Bronchial epithelial cell (primary cell): ENCODE measurements at regions not wholly inside any gene's neighbourhood (a gene's known extent, or its start where the extent isn't known, plus 50 kb on each side); places are given as distances from the start of the nearest gene placed in this dataset.

Source experiments
- DNase-seq: peaks from one replicate; pipeline ENCODE4 v3.0.0-alpha.2; 2010; ENCODE audit warnings: low read depth
- FAIRE-seq: peaks from 2 replicates; lab custom pipeline; 2011; peaks lifted over from hg19 to GRCh38; lab: Jason Lieb, UNC
- H3K27me3 ChIP-seq: 2 replicates; pipeline ENCODE4 v1.5.1; 2011; ENCODE audit warnings: low read length; ENCODE audit not compliant: control insufficient read depth, insufficient read depth
- H3K36me3 ChIP-seq: 2 replicates; pipeline ENCODE4 v1.5.1; 2011; ENCODE audit warnings: low read length; ENCODE audit not compliant: control insufficient read depth, insufficient read depth
- H3K4me3 ChIP-seq: 2 replicates; pipeline ENCODE4 v1.5.1; 2011; ENCODE audit warnings: mild to moderate bottlenecking, low read depth, low read length, control low read depth
- TF ChIP-seq, protein P1 (sequence below): IDR thresholded peaks from 2 replicates; pipeline ENCODE4 v1.5.1; 2011; ENCODE audit warnings: mild to moderate bottlenecking, moderate library complexity, low read length, control low read depth, inconsistent platforms; ENCODE audit not compliant: insufficient read depth, severe bottlenecking

DNA sequence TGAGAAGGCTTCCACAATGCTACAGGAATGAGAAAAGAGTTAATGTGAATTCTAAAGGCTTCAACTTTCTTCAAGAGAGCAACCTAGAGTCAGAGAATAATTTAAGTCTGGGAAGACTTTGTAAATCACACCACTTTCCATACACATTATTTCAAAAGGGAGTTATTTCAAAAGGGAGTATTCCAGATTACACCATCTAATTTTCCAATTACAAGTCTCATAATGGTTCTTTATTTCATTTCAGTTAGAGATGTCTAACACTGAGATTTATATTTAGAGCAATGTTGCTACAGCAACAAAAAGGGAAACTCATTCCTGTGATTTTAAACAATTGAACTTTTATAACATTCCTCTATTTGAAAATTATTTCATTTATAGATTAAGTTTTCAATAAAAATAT lies 98.8 kb upstream of the DST start:
- no peak for FAIRE-seq
- Histone ChIP-seq H3K36me3 (no peaks in the 10 kb centered on the region), H3K27me3 (no peaks in the 10 kb centered on the region), H3K4me3 (no peak overlapping the region)
- no peak for DNase-seq
- TF ChIP-seq, protein P1, sequence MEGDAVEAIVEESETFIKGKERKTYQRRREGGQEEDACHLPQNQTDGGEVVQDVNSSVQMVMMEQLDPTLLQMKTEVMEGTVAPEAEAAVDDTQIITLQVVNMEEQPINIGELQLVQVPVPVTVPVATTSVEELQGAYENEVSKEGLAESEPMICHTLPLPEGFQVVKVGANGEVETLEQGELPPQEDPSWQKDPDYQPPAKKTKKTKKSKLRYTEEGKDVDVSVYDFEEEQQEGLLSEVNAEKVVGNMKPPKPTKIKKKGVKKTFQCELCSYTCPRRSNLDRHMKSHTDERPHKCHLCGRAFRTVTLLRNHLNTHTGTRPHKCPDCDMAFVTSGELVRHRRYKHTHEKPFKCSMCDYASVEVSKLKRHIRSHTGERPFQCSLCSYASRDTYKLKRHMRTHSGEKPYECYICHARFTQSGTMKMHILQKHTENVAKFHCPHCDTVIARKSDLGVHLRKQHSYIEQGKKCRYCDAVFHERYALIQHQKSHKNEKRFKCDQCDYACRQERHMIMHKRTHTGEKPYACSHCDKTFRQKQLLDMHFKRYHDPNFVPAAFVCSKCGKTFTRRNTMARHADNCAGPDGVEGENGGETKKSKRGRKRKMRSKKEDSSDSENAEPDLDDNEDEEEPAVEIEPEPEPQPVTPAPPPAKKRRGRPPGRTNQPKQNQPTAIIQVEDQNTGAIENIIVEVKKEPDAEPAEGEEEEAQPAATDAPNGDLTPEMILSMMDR = no peak

DNA sequence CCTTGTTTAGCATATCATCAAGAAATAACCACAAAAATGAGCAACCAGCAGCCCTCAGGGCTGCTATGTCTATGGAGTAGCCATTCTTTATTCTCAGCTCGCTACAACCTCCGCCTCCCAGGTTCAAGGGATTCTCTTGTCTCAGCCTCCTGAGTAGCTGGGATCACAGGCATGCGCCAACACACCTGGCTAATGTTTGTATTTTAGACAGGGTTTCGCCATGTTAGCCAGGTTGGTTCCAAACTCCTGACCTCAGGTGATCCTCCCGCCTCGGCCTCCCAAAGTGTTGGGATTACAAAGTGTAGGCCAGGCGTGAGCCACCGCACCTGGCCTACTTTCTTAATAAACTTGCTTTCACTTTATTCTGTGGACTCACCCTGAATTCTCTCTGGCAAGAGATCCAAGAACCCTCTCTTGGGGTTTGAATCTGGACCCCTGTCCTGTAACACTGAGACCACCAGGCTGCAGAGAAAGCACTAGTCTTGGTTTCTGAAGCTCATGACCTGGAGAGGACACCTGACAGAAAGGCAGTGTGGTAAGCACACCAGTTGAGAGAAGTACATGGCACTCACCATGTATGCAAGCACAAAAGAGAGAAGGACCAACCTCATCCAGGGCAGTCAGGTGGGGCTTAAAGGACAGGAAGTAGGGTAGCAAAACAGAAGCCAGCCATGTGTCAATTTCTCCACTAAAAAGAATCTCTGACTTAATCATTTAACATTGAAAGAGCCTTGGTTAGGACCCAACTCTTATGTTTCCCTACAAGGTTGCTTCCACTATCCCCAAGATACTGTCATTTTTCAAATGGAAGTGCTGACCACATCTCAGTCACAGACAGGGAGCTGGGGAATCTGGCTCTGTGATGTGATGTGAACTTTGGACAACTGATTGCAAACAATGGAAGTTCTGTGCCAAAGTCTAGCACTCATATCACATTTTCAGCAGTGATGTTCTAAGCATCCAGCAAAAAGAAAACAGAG lies 97.4 kb upstream of the DST start:
- no peak overlapping the region for H3K4me3 ChIP-seq
- H3K27me3 ChIP-seq = no peaks in the 10 kb centered on the region
- peak; percentile 92 for FAIRE-seq
- H3K36me3 ChIP-seq = no peaks in the 10 kb centered on the region
- no peak for DNase-seq
- TF ChIP-seq, protein P1 = no peak

DNA sequence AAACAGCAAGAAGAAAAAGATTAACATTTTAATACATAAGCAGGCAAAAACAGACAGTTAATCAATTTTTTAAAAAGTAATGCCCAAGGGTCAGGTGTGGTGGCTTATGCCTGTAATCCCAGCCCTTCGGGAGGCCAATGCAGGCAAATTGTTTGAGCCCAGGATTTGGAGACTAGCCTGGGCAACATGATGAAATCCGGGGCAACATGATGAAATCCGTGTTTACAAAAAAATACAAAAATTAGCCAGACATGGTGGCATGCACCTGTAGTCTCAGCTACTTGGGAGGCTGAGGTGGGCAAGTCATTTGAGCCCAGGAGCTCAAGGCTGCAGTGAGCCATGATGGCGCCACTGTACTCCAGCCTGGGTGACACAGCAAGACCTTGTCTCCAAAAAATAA lies 94.1 kb upstream of the DST start:
- no peak for DNase-seq
- no peak for FAIRE-seq
- Histone ChIP-seq H3K36me3 (no peaks in the 10 kb centered on the region), H3K27me3 (no peaks in the 10 kb centered on the region), H3K4me3 (no peak overlapping the region)
- TF ChIP-seq, protein P1 = no peak

DNA sequence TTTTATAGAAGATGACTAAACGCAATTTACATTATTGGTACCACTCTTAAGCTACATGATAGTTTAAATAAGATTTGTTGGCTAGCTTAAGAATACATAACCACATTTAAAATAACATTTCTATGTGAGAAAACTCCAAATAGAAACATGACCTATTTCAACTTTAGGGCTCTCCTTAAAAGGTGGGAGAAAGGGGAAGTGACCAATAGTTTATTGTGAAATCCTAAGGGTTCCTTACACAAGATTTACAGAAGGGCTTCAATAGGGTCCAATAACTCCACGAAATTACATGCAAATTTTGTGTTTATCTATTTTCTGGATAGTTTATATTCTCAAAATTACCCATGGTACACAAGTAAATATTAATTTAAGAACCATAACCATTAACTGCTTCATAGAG lies 91.6 kb upstream of the DST start:
- no peak for DNase-seq
- Histone ChIP-seq H3K27me3 (no peaks in the 10 kb centered on the region), H3K36me3 (no peaks in the 10 kb centered on the region), H3K4me3 (no peak overlapping the region)
- FAIRE-seq = no peak
- TF ChIP-seq, protein P1 = no peak

DNA sequence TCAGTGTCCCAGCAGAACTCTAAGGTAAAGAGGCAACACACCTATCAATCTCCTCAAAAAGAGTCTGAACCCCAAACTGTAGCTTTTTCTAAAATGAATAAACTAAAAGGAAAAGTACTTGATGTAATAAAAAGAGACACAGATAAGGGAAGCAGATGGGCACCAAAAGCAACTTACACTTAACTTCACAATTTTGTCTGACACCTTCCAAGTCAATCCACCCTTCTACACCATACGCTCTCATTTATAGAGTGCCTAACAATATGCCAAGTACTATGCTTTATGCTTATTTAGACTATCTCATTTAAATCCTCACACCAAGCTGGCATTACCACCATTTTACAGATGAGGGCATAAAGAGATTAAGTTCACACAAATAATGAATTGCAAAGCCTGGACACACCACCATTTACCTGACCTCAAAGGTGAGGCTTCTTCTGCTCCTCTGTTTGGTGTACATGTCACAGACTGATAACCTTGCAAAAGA lies 90.6 kb upstream of the DST start:
- Histone ChIP-seq H3K36me3 (no peaks in the 10 kb centered on the region), H3K27me3 (no peaks in the 10 kb centered on the region), H3K4me3 (no peak overlapping the region)
- no peak for FAIRE-seq
- TF ChIP-seq, protein P1 = no peak
- no peak for DNase-seq
